Esophagus muscularis mucosa (tissue), 2 donors: ENCODE measurements at regions not wholly inside any gene's neighbourhood (a gene's known extent, or its start where the extent isn't known, plus 50 kb on each side); places are given as distances from the start of the nearest gene placed in this dataset.

ENCODE experiments used
- EP300 ChIP-seq: sonication (generic); formaldehyde crosslinking; IDR thresholded peaks from one replicate; pipeline ENCODE4 v1.6.1; 2017; ENCODE audit warnings: antibody characterized with exemption
- POLR2A ChIP-seq: fragments of 450-650 bp; IDR thresholded peaks from one replicate; pipeline ENCODE4 v1.6.1; 2017; ENCODE audit warnings: antibody characterized with exemption, moderate library complexity, mild to moderate bottlenecking, low read depth

GRCh38 chr11:130815956-130816355, 100.3 kb downstream of the SNX19 start:
- TF ChIP-seq EP300 (no peak), POLR2A (no peak)
